T-helper 2 cell (primary cell): ENCODE measurements at regions not wholly inside any gene's neighbourhood (a gene's known extent, or its start where the extent isn't known, plus 50 kb on each side); places are given as distances from the start of the nearest gene placed in this dataset.

ENCODE experiments used
- DNase-seq, 5 experiments: peaks; one replicate each; pipeline versions ENCODE4 v3.0.0 to v3.0.0-alpha.2; 2012 to 2022

DNA sequence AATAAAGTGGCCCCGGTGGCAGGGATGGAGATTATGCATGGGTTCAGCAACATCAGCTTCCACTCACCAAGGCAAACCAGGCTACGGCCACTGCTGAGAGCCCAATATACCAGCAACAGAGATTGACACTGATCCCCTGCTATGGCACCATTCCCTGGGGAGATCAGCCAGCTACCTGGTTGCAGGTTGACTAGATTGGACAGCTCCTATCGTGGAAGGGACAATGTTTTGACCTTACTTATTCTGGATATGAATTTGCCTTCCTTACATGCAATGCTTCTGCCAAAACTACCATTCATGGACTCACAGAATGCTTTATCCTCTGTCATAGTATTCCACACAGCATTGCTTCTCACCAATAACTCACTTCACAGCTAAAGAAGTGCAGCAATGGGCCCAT lies 174.8 kb upstream of the TNFAIP3 start:
- no peak for DNase-seq

DNA sequence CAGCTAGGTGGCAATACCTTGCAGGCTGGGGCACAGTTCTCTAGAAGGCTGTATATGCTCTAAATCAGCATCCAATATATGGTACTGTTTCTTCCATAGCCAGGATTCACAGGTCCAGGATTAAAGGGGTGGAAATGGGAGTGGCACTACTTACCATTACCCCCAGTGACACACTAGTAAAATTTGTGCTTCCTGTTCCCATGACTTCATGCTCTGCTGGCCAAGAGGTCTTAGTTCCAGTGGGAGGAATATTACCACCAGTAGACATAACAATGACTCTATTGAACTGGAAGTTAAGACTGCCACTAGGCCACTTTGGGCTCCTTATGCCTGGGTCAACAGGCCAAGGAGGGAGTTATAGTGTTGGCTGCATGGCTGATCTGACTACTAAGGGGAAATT lies 174.3 kb upstream of the TNFAIP3 start:
- no peak for DNase-seq

DNA sequence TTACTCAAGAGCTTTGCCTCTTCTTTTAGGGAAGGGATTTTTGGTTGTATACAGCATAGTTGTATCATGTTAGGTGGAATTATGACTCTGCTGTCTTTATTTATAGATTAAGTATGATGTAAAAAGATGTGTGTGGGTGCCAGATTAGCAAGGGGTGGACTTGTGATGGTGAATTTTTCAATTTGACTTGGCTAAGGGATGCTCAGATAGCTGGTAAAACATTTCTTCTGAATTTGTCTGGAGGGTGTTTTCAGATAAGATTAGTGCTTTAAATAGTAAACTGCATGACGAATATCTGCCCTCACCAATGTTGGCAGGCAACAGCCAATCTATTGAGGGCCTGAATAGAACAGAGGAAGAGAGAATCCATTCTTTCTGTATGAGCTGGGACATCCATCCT lies 173.3 kb upstream of the TNFAIP3 start:
- DNase-seq, result no peak

DNA sequence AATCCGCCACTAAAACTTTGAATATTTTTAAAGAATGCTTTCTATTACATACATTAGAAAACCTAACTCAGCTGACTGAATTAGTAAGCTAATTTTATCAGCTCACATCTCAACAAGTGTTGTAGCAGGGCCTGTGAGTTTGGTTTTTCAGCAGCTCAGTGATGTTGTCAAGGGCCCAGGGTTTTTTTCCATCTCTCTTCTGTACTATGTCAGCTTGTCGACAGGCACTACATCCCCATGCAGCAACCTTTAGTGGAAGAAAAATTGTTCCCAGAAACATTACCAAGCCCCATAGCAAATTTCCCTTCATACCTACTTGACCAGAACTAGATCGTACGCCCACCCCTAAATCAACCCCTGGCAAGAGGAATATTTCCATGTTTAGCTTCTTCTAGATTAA lies 170.3 kb upstream of the TNFAIP3 start:
- no peak for DNase-seq

DNA sequence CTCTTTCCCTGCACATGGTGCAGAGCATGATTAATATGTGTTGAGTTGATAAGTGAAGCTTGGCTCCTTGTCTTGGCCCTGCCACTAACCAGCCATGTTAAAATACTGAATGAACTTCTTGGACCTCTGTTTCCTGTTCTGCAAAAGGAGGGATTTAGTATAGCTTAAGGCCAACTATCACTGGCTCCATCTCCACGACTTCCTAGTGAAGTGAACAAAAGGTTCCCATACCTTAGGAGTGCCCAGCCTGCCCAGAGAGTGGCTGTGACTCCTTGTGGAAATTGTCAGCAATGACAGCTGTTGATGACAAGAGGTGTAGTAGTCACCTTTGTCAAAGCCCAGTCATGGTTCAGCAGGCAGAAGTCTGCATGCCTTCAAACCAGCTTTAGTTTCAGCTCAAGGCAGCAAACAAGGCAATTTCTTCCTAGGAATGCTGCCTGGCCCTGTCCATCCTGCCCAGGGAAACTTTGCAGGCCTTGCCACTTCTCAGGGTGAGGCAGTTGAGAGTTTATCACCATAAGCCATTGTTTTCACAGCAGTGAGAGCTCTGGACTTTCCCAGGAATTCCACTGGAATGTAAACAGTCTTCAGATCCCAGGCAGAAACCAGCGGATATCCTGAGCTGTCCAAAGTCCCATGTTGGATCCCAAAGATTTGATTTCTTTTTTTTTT lies 169.7 kb upstream of the TNFAIP3 start:
- peak in 1 of 5 experiments; percentile 29 for DNase-seq

DNA sequence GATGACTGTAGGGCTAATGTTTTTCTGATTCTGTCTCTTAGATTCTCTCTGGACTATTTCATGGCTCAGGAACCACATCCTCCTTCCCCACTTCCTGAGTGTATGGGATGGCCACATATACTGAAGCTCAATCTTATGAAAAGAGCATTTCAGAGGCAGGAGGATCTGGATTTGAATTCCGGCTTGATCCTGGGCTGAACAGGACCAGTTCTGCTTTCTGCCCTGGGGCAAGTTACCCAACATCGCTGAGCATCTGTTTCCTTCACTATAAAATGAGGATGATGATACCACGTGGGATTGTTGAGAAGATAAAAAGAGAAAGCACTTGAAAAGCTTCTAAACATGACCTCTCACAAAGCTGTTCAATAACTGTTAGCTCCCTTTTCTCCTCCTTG lies 168.4 kb upstream of the TNFAIP3 start:
- peak in 1 of 5 experiments; percentile 53 for DNase-seq

DNA sequence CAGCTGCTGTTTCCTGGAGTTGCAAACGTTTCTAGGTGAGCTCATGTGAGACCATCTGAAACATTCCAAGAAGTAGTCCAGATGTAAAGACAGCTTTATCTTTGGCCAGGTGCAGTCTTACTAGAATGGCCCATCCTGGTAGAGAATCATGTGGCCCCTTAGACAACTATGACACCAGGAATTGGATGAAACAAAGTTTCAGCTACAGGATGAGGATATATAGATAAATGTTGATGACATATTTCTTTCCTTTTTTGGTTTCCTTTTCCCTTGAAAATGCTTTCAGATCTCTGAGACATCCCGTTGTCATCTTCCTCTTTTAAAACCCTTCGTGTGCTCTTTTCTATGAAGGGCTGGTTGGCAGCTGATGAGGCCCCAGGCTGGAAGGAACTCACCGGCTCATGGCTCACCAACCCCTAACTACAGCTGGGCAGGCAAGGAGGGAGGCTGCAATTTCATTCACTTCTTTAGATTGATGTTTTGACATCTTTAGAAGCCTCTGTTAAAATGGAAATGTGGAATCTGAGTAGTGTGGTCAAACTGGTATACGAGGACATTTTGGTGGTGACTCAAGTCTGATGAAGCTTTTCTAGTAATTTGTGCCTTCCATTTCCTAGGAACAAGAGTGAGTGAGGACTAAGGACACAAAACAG lies 167.9 kb upstream of the TNFAIP3 start:
- peak in 1 of 5 experiments; percentile 48 for DNase-seq

DNA sequence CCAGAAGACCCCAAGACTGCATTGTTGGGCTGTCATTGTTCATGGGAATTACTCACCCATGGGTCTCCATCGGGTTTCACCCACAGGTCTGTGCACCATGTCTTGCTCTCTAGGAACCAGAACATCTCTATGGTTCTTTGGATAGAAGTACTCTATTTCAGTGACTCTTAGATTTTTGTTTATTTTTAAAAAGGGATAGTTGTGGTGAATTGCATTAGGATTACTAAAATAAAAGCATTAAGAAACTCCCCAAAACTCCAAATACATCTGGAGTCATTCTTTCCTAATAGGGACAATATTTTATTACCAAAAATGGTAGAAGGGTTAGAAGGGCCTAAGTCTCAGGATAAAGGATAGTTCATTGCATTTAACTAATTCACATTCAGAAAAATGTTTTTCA lies 166.9 kb upstream of the TNFAIP3 start:
- DNase-seq, result no peak

DNA sequence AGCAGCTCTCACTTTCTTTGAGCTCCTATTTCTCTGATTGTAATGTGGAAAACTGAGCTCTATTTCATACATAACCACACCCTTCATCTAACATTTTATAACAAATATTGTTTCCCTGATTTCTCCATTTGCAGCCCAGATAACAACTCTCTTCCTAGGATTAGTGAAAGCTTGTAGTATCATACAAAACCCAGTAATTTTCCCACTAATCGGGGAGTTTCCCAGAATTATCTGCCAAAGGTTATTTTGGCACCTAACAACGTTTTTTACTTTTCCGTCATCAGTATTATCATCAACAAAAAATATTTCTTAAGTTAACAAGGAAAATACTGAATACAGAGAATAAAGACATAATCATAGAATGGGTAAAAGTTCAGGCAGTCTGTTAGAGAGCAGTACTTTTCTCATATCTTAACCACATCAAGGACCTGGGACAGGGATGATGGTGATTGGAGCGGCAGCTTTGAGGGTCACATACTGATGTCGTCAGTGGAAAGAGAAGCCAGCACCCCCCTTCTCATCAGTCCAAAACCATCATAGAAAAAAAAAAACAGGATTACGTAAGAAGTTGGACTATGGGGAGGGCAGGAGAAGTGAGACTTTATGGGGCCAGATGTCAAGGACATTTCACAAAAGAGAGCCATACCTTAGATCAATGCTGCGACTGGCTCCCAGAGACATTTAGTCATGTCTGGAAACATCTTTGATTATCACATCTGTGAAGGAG lies 166.1 kb upstream of the TNFAIP3 start:
- DNase-seq, result no peak

DNA sequence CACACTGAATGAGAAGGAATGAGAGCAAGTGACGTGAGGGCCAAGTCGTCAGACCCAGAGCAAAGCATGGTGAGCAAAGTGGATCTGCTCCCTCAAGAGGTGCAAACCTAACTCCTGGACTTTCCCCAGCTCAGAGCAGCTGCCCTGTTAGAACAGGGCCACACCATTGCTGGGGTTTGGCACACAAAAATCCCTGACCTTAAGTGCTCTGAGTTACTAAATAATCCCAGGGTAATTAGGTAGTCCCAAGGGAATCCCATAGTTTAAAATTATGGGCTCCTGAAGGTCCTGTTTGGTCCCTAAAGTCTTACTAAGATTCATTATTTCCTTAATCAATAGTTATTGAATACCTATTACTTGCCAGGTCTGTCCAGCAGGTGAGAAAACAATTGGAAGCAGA lies 165.1 kb upstream of the TNFAIP3 start:
- DNase-seq, result no peak

DNA sequence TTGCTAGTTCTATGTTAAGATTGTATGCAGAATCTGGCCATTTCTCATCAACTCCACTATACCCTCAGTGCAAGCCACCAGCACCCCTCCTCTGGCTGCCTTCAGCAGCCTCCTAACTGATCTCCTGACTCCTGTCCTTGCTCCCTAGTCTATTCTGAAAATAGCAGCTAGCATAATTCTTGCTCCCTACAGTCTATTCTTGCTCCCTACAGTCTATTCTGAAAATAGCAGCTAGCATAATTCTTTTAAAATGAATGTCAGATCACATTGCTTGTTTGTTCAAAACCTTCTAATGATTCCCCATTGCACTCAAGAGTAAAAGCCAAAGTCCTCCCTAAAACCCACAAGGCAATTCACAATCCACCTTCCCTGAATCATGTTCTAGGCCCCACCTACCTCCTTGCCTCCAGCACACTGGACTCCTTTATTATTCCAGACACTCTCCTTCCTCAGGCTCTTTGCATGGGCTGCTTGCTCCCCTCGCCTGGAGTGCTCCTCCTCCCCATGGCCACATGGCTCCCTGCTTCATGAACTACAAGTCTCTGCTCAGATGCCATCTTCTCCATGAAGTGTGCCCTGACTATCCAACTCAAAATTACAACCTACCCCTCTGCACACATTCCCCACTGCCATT lies 164.2 kb upstream of the TNFAIP3 start:
- no peak for DNase-seq

DNA sequence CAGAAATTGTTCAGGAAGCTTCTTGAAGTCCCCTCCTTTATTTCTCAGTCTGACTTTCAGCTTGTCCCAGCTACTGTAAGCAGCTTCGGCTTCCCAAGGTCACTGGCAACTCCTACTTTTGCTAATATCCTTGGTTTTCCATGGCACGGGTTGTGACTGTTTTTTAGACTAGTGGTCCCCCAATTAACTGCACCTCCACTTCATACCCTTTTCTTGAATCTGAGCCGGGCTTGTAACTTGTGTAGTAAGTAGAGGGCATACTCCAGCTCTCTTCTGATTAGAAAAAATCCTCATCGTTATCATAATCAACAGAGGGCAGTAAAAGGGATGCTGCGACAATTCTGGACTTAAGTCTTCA lies 162.3 kb upstream of the TNFAIP3 start:
- DNase-seq, result no peak

DNA sequence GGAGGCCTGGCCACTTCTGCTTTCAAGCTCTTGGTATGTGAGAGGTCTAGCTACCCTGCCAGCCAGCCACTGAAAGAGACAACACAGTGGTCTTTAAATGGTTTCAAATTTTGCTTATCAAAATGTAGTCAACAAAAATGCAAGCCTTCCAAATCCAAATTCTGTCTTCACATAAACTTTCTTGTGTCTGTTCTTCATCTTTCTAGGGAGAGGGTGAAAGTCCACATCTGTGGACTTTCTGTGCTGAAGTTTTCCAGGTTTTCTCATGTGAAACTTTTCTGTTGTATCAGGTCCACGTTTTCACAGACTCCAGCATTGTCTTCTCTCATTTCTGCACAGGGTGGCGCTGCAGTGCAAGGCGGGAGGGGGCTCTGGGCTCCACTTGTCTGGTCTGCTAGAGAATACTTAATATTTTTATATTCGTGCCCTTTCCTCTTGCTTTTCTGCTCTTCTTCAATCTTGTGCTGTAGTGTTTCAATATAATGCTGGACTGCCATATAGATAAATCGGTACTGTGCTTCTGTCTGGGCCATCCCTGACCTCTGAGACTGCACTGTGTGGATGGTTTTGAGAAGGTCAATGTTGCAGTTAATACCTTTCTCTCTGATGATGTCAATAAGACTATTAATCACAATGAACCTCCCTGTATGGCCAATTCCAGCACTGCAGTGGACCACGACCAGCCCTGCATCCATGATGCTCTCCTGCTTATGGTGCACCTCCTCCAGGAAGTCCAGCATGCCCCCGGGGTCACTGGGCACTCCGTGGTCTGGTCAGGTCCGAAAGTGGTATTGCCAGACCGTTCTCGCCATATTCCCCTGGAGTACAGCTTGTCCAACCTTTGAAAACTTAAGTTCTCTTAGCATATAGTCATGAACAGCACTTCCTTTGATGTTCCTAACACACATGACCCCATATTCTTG lies 161.6 kb upstream of the TNFAIP3 start:
- DNase-seq, result peak; percentile 41 to 73 (median 61)

DNA sequence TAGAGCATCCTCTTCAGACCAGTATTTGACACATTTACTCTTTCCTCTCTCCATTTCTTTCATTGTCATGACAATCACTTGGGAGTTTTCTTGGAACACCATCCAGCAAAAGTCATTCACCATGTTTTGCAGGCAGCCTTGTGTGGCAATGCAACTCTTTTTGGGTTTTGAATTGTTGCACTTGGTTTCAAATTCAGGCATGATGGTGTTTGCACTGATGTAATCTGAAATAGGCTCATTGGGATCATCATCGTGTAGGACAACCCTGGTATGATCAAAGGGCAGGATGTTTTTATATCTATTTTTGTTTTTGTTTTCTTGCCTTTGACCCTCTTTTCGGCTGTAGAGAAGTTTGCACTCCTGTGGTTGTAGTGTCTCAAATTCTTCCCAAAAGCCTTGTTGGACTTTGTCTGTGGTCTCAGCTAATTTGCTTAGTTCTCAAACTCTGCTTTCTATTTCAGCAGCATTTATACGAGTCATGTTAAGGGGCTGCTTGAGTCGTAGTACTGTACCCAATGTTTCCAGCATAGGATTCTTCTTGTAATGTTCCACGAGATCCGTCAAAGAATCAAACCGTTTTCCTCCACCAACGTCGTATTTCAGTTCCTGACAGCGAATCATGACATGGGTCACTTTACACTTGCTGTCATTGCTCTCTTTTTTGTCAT lies 160.8 kb upstream of the TNFAIP3 start:
- no peak for DNase-seq

DNA sequence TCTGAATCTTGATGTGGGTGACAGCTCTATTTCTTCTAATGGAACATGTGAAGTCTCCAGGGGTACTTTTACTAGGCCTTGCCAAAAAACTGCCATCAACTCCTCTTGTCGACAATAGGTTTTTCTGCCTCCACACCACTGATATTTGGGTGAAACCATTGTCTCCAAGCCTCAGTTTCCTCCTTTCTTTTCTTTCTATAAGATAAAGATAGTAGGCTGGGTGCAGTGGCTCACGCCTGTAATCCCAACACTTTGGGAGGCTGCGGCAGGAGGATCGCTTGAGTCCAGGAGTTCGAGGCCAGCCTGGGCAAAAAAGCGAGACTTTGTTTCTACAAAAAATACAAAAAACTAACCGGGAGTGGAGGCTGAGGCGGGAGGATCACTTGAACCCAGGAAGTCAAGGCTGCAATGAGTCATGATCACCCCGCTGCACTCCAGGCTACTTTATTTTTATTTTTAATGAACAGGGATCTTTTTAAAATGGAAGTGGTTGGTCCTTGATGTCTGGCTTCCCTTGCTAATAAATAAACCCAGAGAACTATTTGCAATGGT lies 159.9 kb upstream of the TNFAIP3 start:
- no peak for DNase-seq

DNA sequence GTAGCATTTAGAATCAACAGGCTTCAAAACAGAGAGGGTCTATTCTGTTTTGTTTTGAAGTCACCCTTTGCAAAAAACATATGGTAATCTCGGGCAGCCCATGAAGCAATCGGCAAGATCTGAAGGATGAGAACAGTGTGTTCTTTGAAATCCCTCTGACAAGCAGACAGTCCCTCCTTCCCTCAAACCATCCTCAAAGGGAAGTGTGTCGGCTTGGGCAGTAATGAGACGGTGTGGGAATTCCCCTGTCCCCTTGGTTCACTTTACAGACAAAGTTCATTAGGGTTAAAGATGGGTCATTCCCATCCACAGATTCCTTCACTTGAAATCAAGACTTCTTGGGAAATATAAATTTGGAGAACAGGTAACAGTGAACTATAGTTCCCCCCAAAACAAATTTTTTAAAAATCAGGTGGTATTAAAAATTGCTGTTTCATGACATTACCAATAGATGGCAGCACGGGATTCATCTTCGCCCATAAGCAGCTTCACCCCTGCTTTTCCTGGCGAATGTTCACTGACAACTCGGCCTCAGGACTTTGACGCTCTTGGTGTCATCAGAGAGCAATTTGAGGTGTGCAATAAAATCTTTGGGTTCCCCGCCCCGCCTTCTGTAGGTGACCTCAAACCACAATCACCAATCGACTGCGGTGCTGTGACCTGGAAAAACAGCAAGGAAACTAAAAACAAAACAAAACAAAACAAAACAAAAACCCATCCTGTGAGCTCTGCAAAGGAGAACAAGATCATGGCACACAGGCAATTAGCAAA lies 159.3 kb upstream of the TNFAIP3 start:
- peak; percentile 40 to 99 (median 79) for DNase-seq

DNA sequence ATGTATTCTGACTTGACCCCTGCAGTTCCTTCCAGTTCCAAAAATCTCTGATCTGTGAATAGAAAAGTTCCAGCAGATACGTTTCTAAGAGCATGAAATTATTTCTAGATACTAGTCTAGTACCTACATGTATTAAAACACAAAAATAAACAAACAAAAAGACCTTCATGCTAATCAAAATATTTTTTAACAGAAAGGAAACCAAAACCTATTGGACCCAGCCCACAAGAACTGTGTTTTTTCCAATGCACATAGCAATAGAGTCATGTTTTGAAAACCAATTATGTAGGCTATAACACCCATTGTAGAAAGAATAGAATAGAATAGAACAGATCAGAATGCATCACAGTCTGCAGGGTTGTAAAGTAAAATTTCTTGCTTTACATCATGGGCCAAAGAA lies 158.6 kb upstream of the TNFAIP3 start:
- peak in 2 of 5 experiments; percentile 31 to 46 for DNase-seq

DNA sequence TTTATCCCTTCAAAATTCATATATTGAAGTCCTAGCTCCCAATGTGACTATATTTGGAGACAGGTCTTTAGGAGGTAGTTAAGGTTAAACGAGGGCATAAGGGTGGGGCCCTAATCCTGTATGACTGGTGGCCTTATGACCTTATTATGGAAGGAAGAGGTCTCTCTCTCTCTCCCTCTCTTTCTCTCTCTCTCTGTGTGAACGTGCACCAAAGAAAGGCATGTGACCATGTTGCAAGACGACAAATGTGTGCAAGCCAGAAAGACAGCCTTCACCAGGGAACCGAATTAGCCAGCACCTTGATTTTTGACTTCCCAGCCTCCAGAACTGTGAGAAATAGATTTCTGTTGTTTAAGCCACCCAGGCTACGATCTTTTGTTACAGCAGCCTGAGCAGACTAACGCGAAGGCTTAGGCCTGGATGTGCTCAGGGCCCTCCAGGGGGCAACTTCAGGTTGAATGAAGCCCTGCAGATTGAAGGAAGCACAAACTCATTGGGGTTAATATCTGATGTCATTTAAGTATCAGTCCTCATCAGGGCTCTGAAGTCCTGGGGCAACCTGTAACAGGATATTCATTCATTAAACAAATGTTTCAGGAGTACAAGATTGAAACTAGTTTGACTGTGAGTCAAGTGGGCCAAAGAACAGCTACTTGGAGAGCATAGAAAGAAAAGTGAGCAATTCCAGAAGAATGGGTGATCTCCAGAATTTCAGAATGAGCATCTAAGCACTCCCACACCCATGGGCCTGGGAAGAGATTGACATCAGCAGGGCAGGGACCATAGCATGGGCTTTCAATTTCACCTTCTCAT lies 157.4 kb upstream of the TNFAIP3 start:
- DNase-seq, result peak in 2 of 5 experiments; percentile 14 to 47

DNA sequence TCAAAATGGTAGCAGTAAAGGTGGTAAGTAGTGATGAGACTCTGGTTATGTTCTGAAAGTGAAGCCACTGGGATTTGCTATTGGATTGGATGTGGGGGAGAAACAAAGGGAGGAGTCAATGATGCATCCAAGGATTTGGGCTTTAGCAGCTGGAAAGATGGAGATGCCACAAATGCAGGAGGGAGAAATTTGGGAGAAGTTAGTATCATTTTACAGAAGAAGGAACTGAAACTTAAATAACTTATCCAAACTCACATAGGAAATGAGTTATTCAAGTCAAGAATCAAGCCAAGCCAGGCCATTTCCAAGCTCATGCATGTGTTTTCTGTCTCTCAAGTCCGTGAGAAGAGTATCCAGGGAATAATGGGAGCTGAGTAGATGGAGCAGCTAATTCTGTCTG lies 155.1 kb upstream of the TNFAIP3 start:
- DNase-seq, result no peak

DNA sequence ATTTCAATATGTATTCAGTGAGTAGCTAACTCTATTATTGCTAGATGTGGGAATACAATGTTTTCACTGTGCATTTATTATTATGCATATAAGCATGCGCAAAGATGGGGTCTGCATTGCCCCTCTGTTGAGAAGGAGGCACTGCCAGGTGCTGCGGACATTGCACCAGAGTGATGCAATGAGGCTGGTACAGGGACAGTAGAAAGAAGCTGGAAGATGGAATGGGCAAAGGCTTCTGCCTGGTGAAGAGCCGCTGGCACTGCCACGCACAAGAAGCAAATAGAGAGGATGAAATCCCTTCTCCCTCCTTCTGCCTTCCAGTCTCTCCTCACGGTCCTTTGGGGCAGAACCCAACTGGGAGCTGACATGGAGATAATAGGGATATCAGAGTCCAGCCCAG lies 154.5 kb upstream of the TNFAIP3 start:
- no peak for DNase-seq
